ENCODE measurements at regions not wholly inside any gene's neighbourhood (a gene's known extent, or its start where the extent isn't known, plus 50 kb on each side); places are given as distances from the start of the nearest gene placed in this dataset.

GRCh38 chr1:34353409-34353808 is 176.7 kb downstream of the C1orf94 start:
- 81 to 85% methylated on average over 2 of the region's 2 CpGs for WGBS, 2 donors
- Histone ChIP-seq H3K4me1 (no peaks in the 10 kb centered on the region), H3K27me3 (no peaks in the 10 kb centered on the region), H3K9me3 (no peaks in the 10 kb centered on the region), H3K4me3 (no peak overlapping the region), H3K36me3 (no peaks in the 10 kb centered on the region), H3K27ac (no peak overlapping the region)
- TF ChIP-seq POLR2A (IDR thresholded peaks at IDR 0.05), result no peak
- no peak for TF ChIP-seq EP300 (IDR thresholded peaks at IDR 0.05)
- no peak for TF ChIP-seq CTCF (IDR thresholded peaks at IDR 0.05)
- no peak for DNase-seq (ENCODE audit: low spot score in 2 of 2)

- WGBS, 2 donors, result 34 to 43% methylated on average over 2 of the region's 2 CpGs
- Histone ChIP-seq H3K4me1 (no peaks in the 10 kb centered on the region), H3K27me3 (no peaks in the 10 kb centered on the region), H3K4me3 (no peak overlapping the region), H3K9me3 (no peaks in the 10 kb centered on the region), H3K36me3 (no peaks in the 10 kb centered on the region), H3K27ac (no peak overlapping the region)
- TF ChIP-seq CTCF (IDR thresholded peaks at IDR 0.05) (no peak), EP300 (IDR thresholded peaks at IDR 0.05) (no peak), POLR2A (IDR thresholded peaks at IDR 0.05) (no peak)
- no peak for DNase-seq (ENCODE audit: low spot score in 2 of 2)
Observed at GRCh38 chr1:34354367-34354766, 177.7 kb downstream of the C1orf94 start.

- Histone ChIP-seq H3K9me3 (no peaks in the 10 kb centered on the region), H3K4me3 (no peak overlapping the region), H3K27ac (no peak overlapping the region), H3K36me3 (no peaks in the 10 kb centered on the region), H3K4me1 (no peaks in the 10 kb centered on the region), H3K27me3 (no peaks in the 10 kb centered on the region)
- WGBS, 2 donors, result 74 to 89% methylated on average over 3 to 4 of the region's 4 CpGs
- no peak for TF ChIP-seq CTCF (IDR thresholded peaks at IDR 0.05)
- no peak for TF ChIP-seq POLR2A (IDR thresholded peaks at IDR 0.05)
- no peak for TF ChIP-seq EP300 (IDR thresholded peaks at IDR 0.05)
- DNase-seq (ENCODE audit: low spot score in 2 of 2), result no peak
Observed at GRCh38 chr1:34356853-34357252, 180.1 kb downstream of the C1orf94 start.

GRCh38 chr1:34358636-34359035 is 181.9 kb downstream of the C1orf94 start:
- Histone ChIP-seq H3K9me3 (no peaks in the 10 kb centered on the region), H3K4me3 (no peak overlapping the region), H3K27me3 (no peaks in the 10 kb centered on the region), H3K4me1 (no peaks in the 10 kb centered on the region), H3K36me3 (no peaks in the 10 kb centered on the region), H3K27ac (no peak overlapping the region)
- WGBS, 2 donors, result 49 to 58% methylated on average over 2 of the region's 2 CpGs
- no peak for TF ChIP-seq EP300 (IDR thresholded peaks at IDR 0.05)
- TF ChIP-seq POLR2A (IDR thresholded peaks at IDR 0.05), result no peak
- no peak for TF ChIP-seq CTCF (IDR thresholded peaks at IDR 0.05)
- no peak for DNase-seq (ENCODE audit: low spot score in 2 of 2)

- Histone ChIP-seq H3K4me1 (no peaks in the 10 kb centered on the region), H3K27me3 (no peaks in the 10 kb centered on the region), H3K9me3 (no peaks in the 10 kb centered on the region), H3K27ac (no peak overlapping the region), H3K36me3 (no peaks in the 10 kb centered on the region), H3K4me3 (no peak overlapping the region)
- 88 to 92% methylated on average over 4 of the region's 4 CpGs for WGBS, 2 donors
- TF ChIP-seq CTCF (IDR thresholded peaks at IDR 0.05) (no peak), EP300 (IDR thresholded peaks at IDR 0.05) (no peak), POLR2A (IDR thresholded peaks at IDR 0.05) (no peak)
- DNase-seq (ENCODE audit: low spot score in 2 of 2), result no peak
Observed at GRCh38 chr1:34359411-34359810, 182.7 kb downstream of the C1orf94 start.
